ENCODE measurements at regions not wholly inside any gene's neighbourhood (a gene's known extent, or its start where the extent isn't known, plus 50 kb on each side); places are given as distances from the start of the nearest gene placed in this dataset.

- no peak overlapping the region for H3K4me3 ChIP-seq
- H3K27me3 ChIP-seq: no peaks in the 10 kb centered on the region
- H3K36me3 ChIP-seq: 0 out of 2 replicates have a peak, but pooled peaks cover 3% of the 10 kb centered on the region
- no peak for DNase-seq
- peaks cover 24% of the 10 kb centered on the region for H3K9me3 ChIP-seq
Observed at GRCh38 chr6:132167929-132168892, 217.0 kb upstream of the CCN2 start.

DNA sequence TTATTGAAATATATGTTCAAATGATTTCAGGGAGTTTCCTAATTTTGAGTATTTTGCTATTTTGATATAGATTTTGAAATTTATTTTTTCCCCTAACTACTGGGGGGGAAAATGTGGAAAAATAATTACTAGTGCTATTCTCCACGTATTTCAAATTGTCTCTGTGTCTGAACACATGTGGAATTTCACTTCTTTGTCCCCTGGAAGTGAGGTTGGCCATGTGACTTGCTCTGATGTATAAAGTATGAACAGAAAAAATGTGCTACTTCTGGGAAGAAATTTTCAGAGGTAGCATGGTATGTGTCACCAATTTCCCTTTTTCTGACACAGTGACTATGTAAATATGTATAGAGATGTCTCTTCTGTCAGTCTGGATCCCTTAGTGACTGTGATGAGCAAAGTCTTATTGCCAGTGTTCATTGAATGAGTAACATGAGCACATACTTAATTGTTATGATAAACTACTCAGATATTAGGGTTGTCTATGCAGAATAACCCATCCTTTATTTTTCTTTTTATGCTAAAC lies 215.4 kb upstream of the CCN2 start:
- H3K36me3 ChIP-seq: peaks cover 5% of the 10 kb centered on the region; the same call in 1 of the 2 replicates
- DNase-seq: no peak
- no peaks in the 10 kb centered on the region for H3K27me3 ChIP-seq
- no peak overlapping the region for H3K4me3 ChIP-seq
- peaks cover 16% of the 10 kb centered on the region for H3K9me3 ChIP-seq

GRCh38 chr6:132165677-132166076 lies 214.5 kb upstream of the CCN2 start:
- Histone ChIP-seq H3K27me3 (no peaks in the 10 kb centered on the region), H3K4me3 (no peak overlapping the region), H3K9me3 (peaks cover 16% of the 10 kb centered on the region), H3K36me3 (peaks cover 11% of the 10 kb centered on the region)
- no peak for DNase-seq

DNA sequence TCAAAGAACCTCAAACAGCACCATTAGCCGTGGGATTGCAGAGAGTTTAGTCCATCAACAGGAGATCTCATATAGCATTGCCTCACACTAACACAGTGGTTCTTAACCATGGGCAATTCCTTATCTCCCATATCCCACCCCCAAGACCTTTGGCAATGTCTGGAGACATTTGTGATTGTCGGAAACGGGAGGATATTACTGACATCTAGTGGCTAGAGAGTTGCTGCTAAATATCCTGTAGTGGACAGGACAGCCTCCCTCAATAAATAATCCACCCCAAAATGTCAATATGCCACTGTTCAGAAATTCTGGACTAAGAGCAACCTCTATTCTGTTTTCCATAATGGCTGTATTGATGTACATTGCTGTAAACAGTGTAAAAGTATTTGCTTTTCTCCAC lies 210.1 kb upstream of the CCN2 start:
- no peak overlapping the region for H3K4me3 ChIP-seq
- no peaks in the 10 kb centered on the region for H3K27me3 ChIP-seq
- H3K36me3 ChIP-seq: peaks cover 21% of the 10 kb centered on the region
- peaks cover 13% of the 10 kb centered on the region for H3K9me3 ChIP-seq
- DNase-seq: peak; percentile 7

DNA sequence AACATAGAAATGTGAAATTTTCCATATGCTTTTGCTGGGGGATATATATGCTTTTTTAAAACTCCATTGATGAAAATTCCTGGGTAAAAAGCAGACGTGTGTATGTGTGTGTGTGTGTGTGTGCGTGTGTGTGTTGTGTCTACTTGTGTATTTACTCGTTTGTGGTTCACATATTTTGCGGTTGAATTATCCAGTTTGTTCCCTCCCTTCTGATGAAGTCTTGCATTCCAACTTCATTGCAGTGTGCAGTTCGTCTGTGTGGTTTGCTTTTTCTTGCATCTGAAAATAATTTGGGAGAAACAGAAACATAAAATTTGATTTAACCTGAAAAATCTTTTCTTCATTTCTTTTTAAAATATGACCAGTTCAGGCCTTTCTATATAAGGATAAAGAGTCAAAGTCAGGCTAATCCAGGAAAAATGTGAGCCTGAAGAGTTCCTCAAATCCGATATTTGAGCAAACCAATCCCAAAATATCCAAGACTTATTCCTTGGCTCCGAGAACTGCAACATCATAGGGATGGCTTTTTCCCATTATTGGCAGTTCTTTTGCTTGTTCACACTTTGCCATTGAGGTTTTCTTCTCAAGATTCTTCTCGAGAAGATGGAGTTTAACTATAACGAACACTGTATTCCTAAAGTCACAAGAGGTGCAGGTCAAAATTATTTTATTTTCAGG lies 202.2 kb upstream of the CCN2 start:
- no peak overlapping the region for H3K4me3 ChIP-seq
- no peaks in the 10 kb centered on the region for H3K27me3 ChIP-seq
- H3K36me3 ChIP-seq: peaks cover 16% of the 10 kb centered on the region
- H3K9me3 ChIP-seq: no peaks in the 10 kb centered on the region; the same call in 1 of the 2 replicates
- peak; percentile 20 for DNase-seq

GRCh38 chr6:132147530-132148011 lies 196.4 kb upstream of the CCN2 start:
- peaks cover 19% of the 10 kb centered on the region for H3K36me3 ChIP-seq
- H3K9me3 ChIP-seq: no peaks in the 10 kb centered on the region
- no peaks in the 10 kb centered on the region for H3K27me3 ChIP-seq
- no peak overlapping the region for H3K4me3 ChIP-seq
- DNase-seq: peak; percentile 86

DNA sequence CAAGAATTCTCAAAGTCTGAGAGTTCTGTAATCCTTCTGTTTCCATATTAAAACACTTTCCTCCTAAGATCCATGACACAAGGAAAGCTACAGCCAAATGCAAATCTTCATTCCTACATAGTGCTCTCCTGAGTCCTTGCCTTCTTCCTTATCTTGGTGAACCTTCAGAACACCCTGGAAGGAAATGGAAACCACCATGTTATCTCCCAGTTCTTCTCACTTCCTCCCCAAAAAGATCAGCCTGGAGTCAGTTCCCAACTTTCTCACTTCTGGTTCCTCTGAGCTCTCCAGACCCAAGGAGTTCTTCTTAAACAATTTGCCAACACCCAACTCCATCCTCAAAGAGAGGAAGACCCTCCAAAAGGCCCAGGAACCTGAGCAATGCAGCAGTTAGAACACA lies 193.3 kb upstream of the CCN2 start:
- DNase-seq: no peak
- Histone ChIP-seq H3K9me3 (no peaks in the 10 kb centered on the region), H3K36me3 (peaks cover 15% of the 10 kb centered on the region), H3K27me3 (no peaks in the 10 kb centered on the region), H3K4me3 (no peak overlapping the region)

DNA sequence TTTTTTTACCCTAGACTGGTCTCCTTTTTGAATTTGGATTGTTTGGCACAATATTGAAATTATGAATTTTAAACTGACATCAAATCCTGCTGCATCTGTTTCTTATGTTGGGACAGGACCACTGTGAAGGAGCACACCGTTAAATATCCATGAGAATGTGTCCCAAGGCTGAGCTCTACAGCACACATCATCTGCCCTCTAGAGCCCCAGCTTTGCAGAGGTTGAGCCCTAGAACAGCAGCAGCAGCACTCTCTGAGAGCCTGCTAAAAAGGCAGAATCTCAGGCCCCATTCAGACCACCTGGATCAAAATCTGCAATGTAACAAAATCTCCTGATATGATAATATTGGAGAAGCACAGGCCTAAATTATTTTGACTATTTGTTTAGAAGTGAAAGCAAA lies 192.1 kb upstream of the CCN2 start:
- no peaks in the 10 kb centered on the region for H3K27me3 ChIP-seq
- H3K36me3 ChIP-seq: peaks cover 9% of the 10 kb centered on the region
- DNase-seq: no peak
- no peak overlapping the region for H3K4me3 ChIP-seq
- H3K9me3 ChIP-seq: no peaks in the 10 kb centered on the region

- no peaks in the 10 kb centered on the region for H3K27me3 ChIP-seq
- DNase-seq: no peak
- H3K4me3 ChIP-seq: no peak overlapping the region
- H3K9me3 ChIP-seq: no peaks in the 10 kb centered on the region
- peaks cover 8% of the 10 kb centered on the region for H3K36me3 ChIP-seq
Observed at GRCh38 chr6:132142768-132143167, 191.6 kb upstream of the CCN2 start.

GRCh38 chr6:132142308-132142707 lies 191.1 kb upstream of the CCN2 start:
- Histone ChIP-seq H3K4me3 (no peak overlapping the region), H3K27me3 (no peaks in the 10 kb centered on the region), H3K36me3 (peaks cover 8% of the 10 kb centered on the region), H3K9me3 (no peaks in the 10 kb centered on the region)
- no peak for DNase-seq

DNA sequence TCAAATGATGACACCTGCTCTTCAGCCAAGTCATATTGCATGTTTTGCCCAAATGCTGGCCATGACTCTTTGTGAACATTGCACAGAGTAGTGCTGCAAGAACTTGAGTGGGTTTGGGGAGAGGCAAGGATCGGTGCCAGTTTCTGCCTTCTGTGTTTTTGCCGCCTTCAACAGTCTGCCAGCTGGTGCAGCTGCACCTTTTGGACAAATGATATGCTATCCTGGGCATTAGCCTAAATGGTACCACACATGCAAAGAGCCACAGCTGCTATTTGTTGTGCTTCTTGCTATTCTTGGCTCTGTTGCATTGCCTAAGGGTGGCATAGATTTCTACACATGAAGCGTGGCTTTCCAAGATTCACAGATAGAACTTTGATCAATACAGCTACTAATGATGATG lies 189.0 kb upstream of the CCN2 start:
- DNase-seq: no peak
- Histone ChIP-seq H3K27me3 (no peaks in the 10 kb centered on the region), H3K36me3 (peaks cover 7% of the 10 kb centered on the region; the same call in 1 of the 2 replicates), H3K4me3 (no peak overlapping the region), H3K9me3 (no peaks in the 10 kb centered on the region)

GRCh38 chr6:132139611-132140010 lies 188.4 kb upstream of the CCN2 start:
- Histone ChIP-seq H3K36me3 (peaks cover 4% of the 10 kb centered on the region; the same call in 1 of the 2 replicates), H3K4me3 (no peak overlapping the region), H3K9me3 (no peaks in the 10 kb centered on the region), H3K27me3 (no peaks in the 10 kb centered on the region)
- no peak for DNase-seq

DNA sequence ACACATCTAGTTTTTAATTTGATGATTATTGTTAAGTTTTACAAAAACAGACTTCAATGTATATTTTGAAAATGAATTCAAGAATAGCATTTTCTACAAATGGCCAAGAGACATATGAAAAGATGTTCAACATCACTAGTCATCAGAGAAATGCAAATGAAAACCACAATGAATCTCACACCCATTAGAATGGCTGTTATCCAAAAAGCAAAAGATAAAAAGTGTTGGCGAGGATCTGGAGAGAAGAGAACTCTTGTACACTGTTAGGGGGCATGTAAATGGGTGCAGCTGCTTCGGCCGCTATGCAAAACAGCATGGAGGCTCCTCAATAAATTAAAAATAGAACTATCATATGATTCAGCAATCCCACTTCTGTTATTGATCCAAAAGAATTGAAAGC lies 185.8 kb upstream of the CCN2 start:
- DNase-seq: no peak
- H3K27me3 ChIP-seq: no peaks in the 10 kb centered on the region
- H3K36me3 ChIP-seq: peaks cover 2% of the 10 kb centered on the region; the same call in 1 of the 2 replicates
- H3K9me3 ChIP-seq: no peaks in the 10 kb centered on the region
- H3K4me3 ChIP-seq: no peak overlapping the region

- Histone ChIP-seq H3K4me3 (peak overlapping the region; percentile 24), H3K36me3 (no peaks in the 10 kb centered on the region; the same call in 1 of the 2 replicates), H3K27me3 (no peaks in the 10 kb centered on the region), H3K9me3 (no peaks in the 10 kb centered on the region)
- no peak for DNase-seq
Observed at GRCh38 chr6:132135409-132135808, 184.2 kb upstream of the CCN2 start.

- Histone ChIP-seq H3K9me3 (no peaks in the 10 kb centered on the region), H3K36me3 (no peaks in the 10 kb centered on the region; the same call in 1 of the 2 replicates), H3K4me3 (peak overlapping the region; percentile 24), H3K27me3 (no peaks in the 10 kb centered on the region)
- peak; percentile 53 for DNase-seq
Observed at GRCh38 chr6:132133736-132134445, 182.7 kb upstream of the CCN2 start.

DNA sequence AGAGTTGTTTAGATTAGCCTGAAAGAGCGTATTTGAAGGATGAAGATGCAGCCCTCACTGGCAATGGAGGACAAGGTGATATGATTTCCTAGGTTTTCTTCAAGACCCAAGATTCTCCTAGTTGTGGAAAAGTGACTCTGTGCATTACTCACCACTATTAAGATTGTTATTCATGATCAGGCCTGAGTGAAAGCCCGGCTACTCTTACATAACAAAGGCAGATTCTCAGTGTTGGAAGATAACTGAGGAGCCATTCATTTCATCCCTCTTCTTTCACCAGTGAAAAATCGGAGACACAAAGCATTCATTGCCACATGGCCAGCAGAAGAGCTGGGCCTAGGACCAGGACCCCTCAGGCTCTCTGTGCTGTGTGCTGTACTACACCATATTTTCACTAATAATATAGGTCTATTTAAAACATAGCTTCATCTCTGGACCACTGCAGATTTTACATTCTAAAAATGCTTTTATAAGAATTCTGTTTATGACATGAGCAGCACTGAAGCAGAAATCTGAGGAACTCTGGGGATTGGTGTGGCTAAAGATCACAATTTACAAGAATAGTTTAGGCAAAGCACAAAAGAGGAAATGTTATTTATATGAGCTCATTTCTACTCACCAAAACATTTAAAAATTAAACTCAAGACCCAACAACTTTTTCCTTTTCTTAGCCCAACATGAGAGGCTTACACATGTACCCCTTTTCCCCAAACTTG lies 181.9 kb upstream of the CCN2 start:
- Histone ChIP-seq H3K4me3 (no peak overlapping the region), H3K27me3 (no peaks in the 10 kb centered on the region), H3K9me3 (no peaks in the 10 kb centered on the region), H3K36me3 (no peaks in the 10 kb centered on the region; the same call in 1 of the 2 replicates)
- no peak for DNase-seq

Data from MG63 (cell line).